ENCODE measurements at regions not wholly inside any gene's neighbourhood (a gene's known extent, or its start where the extent isn't known, plus 50 kb on each side); places are given as distances from the start of the nearest gene placed in this dataset.

GRCh38 chr3:6097556-6097955 lies 763.4 kb upstream of the GRM7 start:
- DNase-seq (ENCODE audit: low spot score): no peak

GRCh38 chr3:6098516-6099157 lies 762.3 kb upstream of the GRM7 start:
- no peak for DNase-seq (ENCODE audit: low spot score)

DNA sequence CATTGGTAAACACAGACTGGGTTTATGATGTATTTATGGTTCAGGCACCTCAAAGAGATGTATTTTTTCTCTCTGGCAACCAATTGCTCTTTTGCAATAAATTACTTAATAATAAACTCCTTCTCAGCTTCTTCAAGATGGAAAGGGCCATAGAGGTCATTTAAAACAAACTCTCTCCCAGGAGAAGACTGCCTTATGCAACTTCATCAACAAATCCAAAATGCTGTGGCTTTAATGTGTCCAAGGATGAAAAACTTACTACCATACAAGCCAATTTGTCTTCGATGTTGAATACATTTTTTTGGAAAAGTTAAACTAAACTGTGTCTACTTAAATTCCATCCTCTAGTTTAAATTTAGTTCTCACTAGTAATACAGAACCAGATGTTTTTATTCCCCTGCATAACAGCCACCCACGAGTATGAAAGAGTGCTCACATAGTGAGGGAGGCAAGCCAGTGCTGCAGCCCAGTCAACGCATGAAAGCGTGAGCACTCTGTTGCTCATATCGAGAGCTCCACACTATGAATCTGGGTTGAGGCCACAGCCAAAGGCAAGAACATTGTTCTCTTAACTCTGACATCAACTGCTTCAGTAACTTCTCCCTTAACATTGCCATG lies 761.3 kb upstream of the GRM7 start:
- DNase-seq (ENCODE audit: low spot score): no peak

- no peak for DNase-seq (ENCODE audit: low spot score)
These were observed 755.7 kb upstream of the GRM7 start for GRCh38 chr3:6105187-6105586.

- DNase-seq (ENCODE audit: low spot score): no peak
These were observed 752.0 kb upstream of the GRM7 start for GRCh38 chr3:6108957-6109356.

DNA sequence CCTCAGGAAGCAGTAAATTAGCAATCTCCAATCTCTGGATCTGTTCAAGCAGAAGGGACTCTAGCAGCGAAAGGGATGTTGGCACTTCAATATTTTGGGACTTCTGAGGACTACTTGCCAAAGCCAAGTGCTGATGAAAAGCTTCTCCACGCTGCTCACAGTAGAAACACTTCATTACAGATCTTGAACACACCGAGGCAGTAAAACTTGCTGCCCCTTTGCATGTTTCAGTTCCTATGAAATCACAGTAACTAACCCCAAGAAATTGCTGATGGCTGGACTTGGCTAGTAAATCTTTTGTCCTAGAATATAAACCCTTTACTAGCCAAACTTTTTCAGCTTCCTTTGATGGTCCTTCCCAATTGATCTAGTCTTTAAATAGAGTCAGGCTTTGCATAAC lies 750.5 kb upstream of the GRM7 start:
- no peak for DNase-seq (ENCODE audit: low spot score)

DNA sequence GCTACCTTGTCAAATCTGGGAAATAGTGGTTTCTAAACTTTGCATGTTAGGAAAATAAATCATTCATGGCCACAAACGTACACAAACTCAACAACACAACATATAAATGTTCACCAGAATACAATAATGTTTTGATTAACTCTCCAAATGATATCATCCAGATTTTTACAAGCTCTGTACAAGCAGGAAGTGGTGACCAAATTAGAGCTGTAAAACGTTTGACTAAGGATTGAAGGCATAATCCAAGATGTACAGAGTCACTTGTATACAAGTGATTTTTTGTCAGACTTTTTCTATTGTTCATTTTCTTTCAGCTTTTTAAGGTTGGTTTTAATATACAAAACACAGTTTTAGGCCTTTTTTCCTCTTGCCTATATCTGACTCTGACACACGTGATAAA lies 748.4 kb upstream of the GRM7 start:
- DNase-seq (ENCODE audit: low spot score): no peak

- no peak for DNase-seq (ENCODE audit: low spot score)
These were observed 747.6 kb upstream of the GRM7 start for GRCh38 chr3:6113338-6113737.

- DNase-seq (ENCODE audit: low spot score): no peak
These were observed 741.5 kb upstream of the GRM7 start for GRCh38 chr3:6119367-6119766.

DNA sequence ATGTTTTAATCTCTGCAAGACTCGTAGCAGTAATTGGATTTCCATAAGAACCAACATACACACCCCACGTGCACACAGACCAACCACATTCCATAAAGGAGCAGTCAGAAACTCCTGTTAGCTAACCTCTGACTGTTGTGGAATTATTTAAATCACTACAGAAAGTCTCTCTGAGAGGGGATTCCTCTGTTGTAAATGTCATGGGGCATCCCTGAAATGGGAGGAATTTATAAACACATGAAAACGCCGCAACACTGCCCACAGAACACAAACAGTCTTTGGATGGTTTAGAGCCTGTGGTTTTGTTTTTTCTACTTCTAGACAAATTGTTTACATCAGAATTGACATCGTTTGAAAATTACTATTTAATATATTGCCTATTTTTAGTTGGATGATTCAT lies 740.1 kb upstream of the GRM7 start:
- no peak for DNase-seq (ENCODE audit: low spot score)

DNA sequence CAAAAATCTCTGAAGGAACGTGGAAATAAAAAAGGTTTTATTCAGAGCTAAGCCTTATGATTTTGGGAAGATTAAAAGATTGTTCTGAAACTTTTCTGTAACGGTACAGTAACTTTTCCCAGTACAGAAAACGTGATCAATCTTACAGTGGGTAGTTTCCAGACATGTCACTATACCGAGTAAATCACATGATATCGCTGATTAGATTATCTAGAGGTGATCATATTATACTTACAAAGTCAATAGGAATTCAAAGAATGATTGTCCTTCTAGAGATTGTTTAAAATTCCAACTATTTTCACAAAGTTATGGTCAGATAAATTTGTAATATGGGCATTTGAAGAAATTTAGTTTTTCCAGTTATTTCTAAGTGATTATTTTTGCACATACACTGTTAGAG lies 736.0 kb upstream of the GRM7 start:
- no peak for DNase-seq (ENCODE audit: low spot score)

GRCh38 chr3:6125520-6125919 lies 735.4 kb upstream of the GRM7 start:
- DNase-seq (ENCODE audit: low spot score): no peak

GRCh38 chr3:6132684-6133432 lies 728.1 kb upstream of the GRM7 start:
- DNase-seq (ENCODE audit: low spot score): no peak

- DNase-seq (ENCODE audit: low spot score): no peak
These were observed 718.2 kb upstream of the GRM7 start for GRCh38 chr3:6142707-6143106.

- no peak for DNase-seq (ENCODE audit: low spot score)
These were observed 713.0 kb upstream of the GRM7 start for GRCh38 chr3:6147883-6148282.

DNA sequence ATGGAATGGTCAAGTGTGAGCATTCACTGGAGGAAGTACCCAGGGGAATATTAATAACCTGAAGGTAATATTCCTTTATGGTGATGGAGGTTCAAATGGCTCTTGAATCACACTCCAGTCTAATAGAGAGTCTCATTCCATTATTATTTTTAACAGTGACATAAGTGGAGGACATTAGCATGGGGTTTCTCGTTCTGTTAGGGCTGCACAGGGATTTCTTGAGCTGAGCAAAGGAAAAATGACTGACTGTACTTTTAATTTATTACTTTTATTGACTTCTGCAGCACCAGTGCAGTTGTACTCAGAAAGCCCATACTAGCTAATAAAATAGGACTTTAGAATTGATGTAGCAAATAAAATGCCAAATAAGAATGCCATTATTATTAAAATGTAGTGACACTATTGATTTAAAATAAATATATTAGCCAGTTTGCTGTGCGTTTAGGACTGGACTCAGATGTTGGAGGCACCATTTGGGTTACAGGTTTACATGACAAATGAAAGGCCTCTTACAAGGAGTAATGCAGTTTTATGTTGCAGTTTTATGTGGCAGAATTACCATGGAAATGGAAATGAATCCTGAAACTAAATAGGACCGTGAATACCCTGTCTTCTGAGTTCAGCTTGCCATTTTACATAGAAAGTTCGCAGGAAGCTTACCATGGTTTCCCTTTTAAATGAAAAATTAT lies 705.1 kb upstream of the GRM7 start:
- no peak for DNase-seq (ENCODE audit: low spot score)

DNA sequence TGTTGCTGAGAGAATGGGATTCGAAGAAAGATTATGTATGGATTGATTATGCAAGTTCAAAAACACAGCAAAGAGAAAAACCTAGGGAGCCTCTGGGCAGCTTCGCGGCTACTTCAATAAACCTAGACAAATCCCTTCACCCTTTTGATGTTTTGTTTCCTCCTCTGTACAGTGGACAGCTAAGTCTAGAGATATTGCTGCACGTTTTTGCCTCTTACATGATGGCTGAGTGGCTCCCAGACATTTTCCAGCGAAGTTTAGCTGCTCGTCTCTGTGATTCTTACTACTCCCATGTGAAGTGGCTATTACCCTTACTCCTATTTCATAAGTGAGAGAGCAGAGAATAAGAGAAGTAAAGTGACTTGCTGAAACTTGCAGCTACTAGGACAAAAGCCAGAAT lies 695.0 kb upstream of the GRM7 start:
- no peak for DNase-seq (ENCODE audit: low spot score)

GRCh38 chr3:6168256-6168655 lies 692.7 kb upstream of the GRM7 start:
- DNase-seq (ENCODE audit: low spot score): no peak

DNA sequence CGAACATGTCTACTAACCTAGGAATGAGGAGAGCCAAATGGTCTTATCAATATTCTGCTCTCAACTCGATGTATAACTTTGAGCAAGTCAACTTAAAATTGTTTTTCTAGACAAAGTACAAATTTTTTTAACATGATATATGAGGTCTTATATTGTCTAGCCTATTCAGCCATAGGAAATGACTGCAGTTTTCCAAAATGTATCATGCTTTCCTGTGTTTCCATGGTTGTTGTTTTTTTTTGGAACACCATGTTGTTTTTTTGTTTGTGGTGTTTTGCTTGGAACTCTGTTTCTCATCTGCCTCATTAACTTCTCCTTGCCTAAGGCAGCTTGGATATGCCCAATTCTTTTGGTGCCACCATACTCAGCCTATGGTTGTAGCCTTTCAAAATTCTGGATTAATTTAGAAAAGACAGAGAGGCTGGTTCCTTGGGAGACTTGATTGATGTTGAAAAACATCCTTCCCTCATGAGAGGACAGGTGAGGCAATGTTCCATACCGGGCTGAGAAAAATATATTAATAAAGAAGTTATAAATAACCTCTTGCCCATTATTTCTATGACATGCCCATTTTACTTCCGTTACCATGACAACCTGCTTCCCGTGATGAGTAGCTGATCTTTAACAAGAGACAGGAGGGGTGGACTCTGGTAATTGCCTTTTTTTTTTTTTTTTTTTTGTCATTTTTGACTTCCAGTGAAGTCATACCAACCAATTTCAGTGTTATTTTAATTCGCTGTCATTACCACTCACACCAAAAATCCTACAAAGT lies 687.9 kb upstream of the GRM7 start:
- DNase-seq (ENCODE audit: low spot score): no peak

DNA sequence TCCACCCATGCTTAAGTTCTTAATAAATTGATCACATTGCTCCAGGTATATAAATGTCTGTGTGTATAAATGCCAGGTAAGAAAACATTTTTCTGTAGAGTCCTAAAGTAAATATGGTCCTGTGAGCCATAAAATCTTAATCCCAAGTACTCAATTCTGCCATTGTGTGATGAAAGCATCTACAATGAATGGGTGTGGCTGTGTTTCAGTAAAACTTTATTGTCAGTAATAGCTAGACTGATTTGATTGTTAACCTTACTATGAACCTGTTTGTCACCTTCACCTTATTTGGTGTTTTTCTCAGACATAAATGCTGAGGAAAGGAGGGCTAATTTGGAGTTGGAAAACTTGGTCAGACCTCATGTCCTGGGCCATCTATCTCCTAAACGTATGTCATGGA lies 683.5 kb upstream of the GRM7 start:
- DNase-seq (ENCODE audit: low spot score): no peak

DNA sequence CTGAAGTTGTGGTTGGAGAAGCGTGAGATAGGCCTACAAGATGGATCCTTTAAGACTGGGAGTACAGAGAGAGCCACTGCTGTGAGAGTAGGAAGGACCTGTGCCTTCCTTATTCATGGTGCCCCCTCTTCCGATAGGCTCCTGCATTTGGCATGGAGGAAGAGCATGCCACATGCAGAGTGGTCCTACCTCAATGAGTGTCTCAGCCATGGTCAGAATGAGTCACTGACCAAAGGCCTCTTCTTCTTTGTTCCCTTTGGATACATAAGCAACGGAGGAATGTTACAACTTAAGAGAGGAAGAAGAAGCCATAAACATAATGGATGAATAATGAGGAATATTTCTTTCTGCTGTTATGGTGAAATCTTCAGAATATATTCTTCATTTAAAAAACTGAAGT lies 681.2 kb upstream of the GRM7 start:
- no peak for DNase-seq (ENCODE audit: low spot score)

DNA sequence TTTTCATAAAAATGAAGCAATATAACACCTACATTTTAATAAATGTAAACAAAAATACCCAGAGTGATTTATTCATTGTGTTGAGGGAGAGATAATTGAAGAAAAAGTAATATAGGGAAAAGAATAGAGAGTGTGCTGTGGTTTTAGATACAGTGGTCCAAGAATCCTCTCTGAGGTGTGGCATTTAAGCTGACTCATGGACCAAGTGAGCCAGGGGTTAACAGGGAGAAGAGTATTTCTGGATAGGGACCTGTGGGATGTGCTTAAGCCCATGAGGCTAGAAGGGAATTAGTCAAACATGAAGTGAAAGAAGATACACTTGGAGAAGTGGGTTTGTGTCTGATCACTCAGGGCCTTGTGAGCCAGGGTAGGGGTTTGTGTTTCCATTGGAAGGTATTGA lies 680.7 kb upstream of the GRM7 start:
- no peak for DNase-seq (ENCODE audit: low spot score)

All from HuH-7.5 (cell line).